Smooth muscle cell (in vitro differentiated cells): ENCODE measurements at regions not wholly inside any gene's neighbourhood (a gene's known extent, or its start where the extent isn't known, plus 50 kb on each side); places are given as distances from the start of the nearest gene placed in this dataset.

Experiments
- DNase-seq: peaks from one replicate; lab custom pipeline; 2025; ENCODE audit not compliant: unreplicated experiment; lab: John Stamatoyannopoulos, UW
- H2AFZ ChIP-seq: fragments of 200-600 bp; sonication (generic); 2 replicates; pipeline ENCODE4 v1.6.0; 2016; ENCODE audit warnings: antibody characterized with exemption, low read depth, mild to moderate bottlenecking
- H3F3A ChIP-seq: fragments of 200-600 bp; sonication (generic); 2 replicates; pipeline ENCODE4 v1.6.0; 2017; ENCODE audit warnings: antibody characterized with exemption, low read depth
- H3K27ac ChIP-seq: fragments of 200-600 bp; sonication (generic); 2 replicates; pipeline ENCODE4 v1.5.1; 2016; ENCODE audit warnings: low read depth, mild to moderate bottlenecking
- H3K27me3 ChIP-seq: fragments of 200-600 bp; sonication (generic); 2 replicates; pipeline ENCODE4 v1.6.1; 2016; ENCODE audit warnings: low read depth, mild to moderate bottlenecking
- H3K36me3 ChIP-seq: fragments of 200-600 bp; sonication (generic); 2 replicates; pipeline ENCODE4 v1.5.1; 2016; ENCODE audit warnings: low read depth
- H3K4me1 ChIP-seq: fragments of 200-600 bp; sonication (generic); 2 replicates; pipeline ENCODE4 v1.5.1; 2016; ENCODE audit warnings: low read depth
- H3K4me2 ChIP-seq: fragments of 200-600 bp; sonication (generic); 2 replicates; pipeline ENCODE4 v1.6.0; 2016; ENCODE audit warnings: mild to moderate bottlenecking
- H3K4me3 ChIP-seq: fragments of 200-600 bp; sonication (generic); 2 replicates; pipeline ENCODE4 v1.5.1; 2016; ENCODE audit warnings: mild to moderate bottlenecking
- H3K79me2 ChIP-seq: fragments of 200-600 bp; sonication (generic); 2 replicates; pipeline ENCODE4 v1.6.0; 2016; ENCODE audit warnings: low read depth, mild to moderate bottlenecking
- H3K9ac ChIP-seq: fragments of 200-600 bp; sonication (generic); 2 replicates; pipeline ENCODE4 v1.6.0; 2016; ENCODE audit warnings: low read depth
- H3K9me3 ChIP-seq: fragments of 200-600 bp; sonication (generic); replicated peaks from 2 replicates; pipeline ENCODE4 v1.5.1; 2016; ENCODE audit warnings: low read depth
- H4K20me1 ChIP-seq: fragments of 200-600 bp; sonication (generic); 2 replicates; pipeline ENCODE4 v1.6.0; 2016; ENCODE audit warnings: low read depth
- WGBS: methylation state at CpG from one replicate; pipeline ENCODE4 v1.1.7; 2016; ENCODE audit warnings: low lambda C conversion rate; 5-methylcytosine and 5-hydroxymethylcytosine counted together
- TF ChIP-seq, protein P1 (sequence below): fragments of 200-600 bp; sonication (generic); IDR thresholded peaks from 2 replicates; pipeline ENCODE4 v1.5.1; 2017; ENCODE audit warnings: borderline replicate concordance, mild to moderate bottlenecking, antibody characterized with exemption; ENCODE audit not compliant: insufficient read depth, poor library complexity, severe bottlenecking

DNA sequence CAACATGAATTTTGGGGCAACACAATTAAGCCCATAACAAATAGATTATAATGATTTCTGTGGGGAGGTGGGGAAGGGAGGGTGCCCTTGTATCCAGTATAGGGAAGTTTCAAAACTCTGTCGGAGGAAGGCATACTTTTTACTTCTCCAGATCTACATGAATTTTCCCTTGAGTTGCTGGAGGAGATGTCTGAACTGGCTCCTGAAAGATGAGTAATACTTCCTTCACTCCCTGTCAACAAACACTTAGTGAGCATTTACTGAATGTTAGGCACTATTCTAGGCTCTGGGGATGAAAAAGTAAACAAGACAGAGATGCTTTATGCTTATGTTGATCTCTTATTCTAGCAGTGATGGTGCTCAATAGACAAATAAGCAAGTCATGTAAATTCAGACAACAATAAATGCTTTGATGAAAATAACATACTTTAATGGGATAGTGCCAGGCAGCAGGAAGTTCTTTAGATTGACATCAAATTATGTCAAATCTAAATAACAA, 197.9 kb upstream of the ANKH start:
- Histone ChIP-seq H3K27me3 (no peaks in the 10 kb centered on the region), H3K9me3 (no peaks in the 10 kb centered on the region), H3K79me2 (no peaks in the 10 kb centered on the region), H4K20me1 (no peaks in the 10 kb centered on the region), H3K4me2 (no peak overlapping the region), H3K27ac (no peak overlapping the region), H3F3A (no peaks in the 10 kb centered on the region), H3K4me3 (no peak overlapping the region), H3K4me1 (no peaks in the 10 kb centered on the region), H3K9ac (no peak overlapping the region), H3K36me3 (no peaks in the 10 kb centered on the region), H2AFZ (no peak overlapping the region)
- TF ChIP-seq, protein P1, sequence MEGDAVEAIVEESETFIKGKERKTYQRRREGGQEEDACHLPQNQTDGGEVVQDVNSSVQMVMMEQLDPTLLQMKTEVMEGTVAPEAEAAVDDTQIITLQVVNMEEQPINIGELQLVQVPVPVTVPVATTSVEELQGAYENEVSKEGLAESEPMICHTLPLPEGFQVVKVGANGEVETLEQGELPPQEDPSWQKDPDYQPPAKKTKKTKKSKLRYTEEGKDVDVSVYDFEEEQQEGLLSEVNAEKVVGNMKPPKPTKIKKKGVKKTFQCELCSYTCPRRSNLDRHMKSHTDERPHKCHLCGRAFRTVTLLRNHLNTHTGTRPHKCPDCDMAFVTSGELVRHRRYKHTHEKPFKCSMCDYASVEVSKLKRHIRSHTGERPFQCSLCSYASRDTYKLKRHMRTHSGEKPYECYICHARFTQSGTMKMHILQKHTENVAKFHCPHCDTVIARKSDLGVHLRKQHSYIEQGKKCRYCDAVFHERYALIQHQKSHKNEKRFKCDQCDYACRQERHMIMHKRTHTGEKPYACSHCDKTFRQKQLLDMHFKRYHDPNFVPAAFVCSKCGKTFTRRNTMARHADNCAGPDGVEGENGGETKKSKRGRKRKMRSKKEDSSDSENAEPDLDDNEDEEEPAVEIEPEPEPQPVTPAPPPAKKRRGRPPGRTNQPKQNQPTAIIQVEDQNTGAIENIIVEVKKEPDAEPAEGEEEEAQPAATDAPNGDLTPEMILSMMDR = no peak
- no peak for DNase-seq
- WGBS = 86% methylated on average over 1 of the region's 1 CpG

DNA sequence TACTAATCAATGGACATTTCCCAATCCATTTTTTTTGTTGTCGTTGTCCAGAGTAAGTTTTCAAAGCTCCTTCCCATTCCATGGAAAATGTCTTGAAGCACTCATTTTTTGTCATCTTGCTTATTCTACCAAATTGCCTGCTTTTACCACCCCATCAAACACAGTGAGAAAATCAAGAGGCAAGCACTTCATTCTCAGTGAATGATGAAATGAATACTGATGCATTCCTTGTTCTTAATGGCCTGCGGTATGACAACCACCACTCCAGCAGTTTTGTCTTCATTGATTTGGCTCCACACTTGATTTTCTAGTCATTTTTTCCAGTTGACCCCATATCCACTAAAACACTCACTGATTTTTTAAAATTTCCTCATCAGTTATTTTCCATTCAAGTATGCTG, 193.5 kb upstream of the ANKH start:
- Histone ChIP-seq H3K4me2 (no peak overlapping the region), H3K36me3 (no peaks in the 10 kb centered on the region), H4K20me1 (no peaks in the 10 kb centered on the region), H3K27me3 (no peaks in the 10 kb centered on the region), H2AFZ (no peak overlapping the region), H3F3A (no peaks in the 10 kb centered on the region), H3K4me3 (no peak overlapping the region), H3K9me3 (no peaks in the 10 kb centered on the region), H3K4me1 (no peaks in the 10 kb centered on the region), H3K79me2 (no peaks in the 10 kb centered on the region), H3K9ac (no peak overlapping the region), H3K27ac (no peak overlapping the region)
- no peak for DNase-seq
- TF ChIP-seq, protein P1 = no peak
- 90% methylated on average over 2 of the region's 2 CpGs for WGBS

DNA sequence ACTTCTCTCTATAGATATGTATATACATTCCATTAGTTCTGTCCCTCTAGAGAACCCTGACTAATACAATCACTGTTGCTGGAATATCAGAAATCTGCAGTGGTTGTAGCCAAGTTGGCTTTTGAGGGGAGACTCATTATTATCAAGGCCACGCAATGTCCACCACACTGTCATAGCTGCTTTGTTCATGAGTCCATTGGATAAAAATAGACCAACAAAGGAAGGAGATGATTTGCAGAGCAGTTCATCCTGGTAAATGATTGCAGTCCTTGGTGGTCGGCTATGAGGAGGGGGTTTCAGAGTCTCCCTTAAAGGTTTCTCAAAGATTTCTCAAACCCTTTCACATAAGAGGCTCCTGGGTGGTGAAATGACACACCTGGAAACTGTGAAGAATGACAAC, 192.8 kb upstream of the ANKH start:
- H2AFZ ChIP-seq = no peak overlapping the region
- no peaks in the 10 kb centered on the region for H3K79me2 ChIP-seq
- 88% methylated on average over 2 of the region's 2 CpGs for WGBS
- no peak overlapping the region for H3K4me2 ChIP-seq
- H3K27me3 ChIP-seq = no peaks in the 10 kb centered on the region
- no peaks in the 10 kb centered on the region for H4K20me1 ChIP-seq
- no peak for DNase-seq
- no peaks in the 10 kb centered on the region for H3K9me3 ChIP-seq
- no peak overlapping the region for H3K4me3 ChIP-seq
- H3F3A ChIP-seq = no peaks in the 10 kb centered on the region
- TF ChIP-seq, protein P1 = no peak
- H3K9ac ChIP-seq = no peak overlapping the region
- no peaks in the 10 kb centered on the region for H3K4me1 ChIP-seq
- H3K36me3 ChIP-seq = no peaks in the 10 kb centered on the region
- H3K27ac ChIP-seq = no peak overlapping the region

DNA sequence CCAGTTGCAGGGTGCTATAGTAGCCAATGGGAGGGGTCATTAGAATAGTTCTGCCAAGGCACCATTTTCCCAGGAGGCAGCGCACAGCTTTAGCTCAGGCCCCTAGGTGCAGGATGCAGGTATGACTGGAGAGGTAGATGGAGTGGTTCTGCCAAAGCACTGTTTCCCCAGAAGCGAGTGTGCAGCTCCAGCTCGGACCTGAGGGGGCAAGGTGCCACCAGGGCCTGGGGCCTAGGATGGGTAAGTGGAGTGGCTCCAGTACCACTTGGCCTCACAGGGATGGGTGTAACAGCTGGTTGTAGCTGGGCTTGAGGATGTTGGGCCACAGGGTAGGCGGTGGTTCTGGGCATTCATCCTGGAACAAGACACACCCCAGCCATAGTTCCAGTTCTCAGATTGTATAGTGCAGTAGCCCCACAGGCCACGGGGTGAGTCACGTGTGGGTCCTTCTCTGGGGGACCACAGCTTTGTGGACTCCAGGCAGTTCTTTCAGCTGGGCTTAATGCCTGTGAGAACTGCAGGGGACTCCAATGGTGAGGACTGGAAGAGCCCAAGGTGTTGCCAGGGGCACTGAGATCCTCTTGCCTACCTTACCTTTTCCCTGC, 185.5 kb upstream of the ANKH start:
- no peak overlapping the region for H3K4me2 ChIP-seq
- H3K9ac ChIP-seq = no peak overlapping the region
- no peak for DNase-seq
- H3F3A ChIP-seq = no peaks in the 10 kb centered on the region
- 95% methylated on average over 6 of the region's 6 CpGs for WGBS
- TF ChIP-seq, protein P1 = no peak
- H3K4me1 ChIP-seq = no peaks in the 10 kb centered on the region
- H3K9me3 ChIP-seq = no peaks in the 10 kb centered on the region
- H3K27me3 ChIP-seq = no peaks in the 10 kb centered on the region
- no peaks in the 10 kb centered on the region for H3K79me2 ChIP-seq
- H3K4me3 ChIP-seq = no peak overlapping the region
- no peaks in the 10 kb centered on the region for H4K20me1 ChIP-seq
- no peaks in the 10 kb centered on the region for H3K36me3 ChIP-seq
- no peak overlapping the region for H2AFZ ChIP-seq
- no peak overlapping the region for H3K27ac ChIP-seq
